ENCODE measurements at regions not wholly inside any gene's neighbourhood (a gene's known extent, or its start where the extent isn't known, plus 50 kb on each side); places are given as distances from the start of the nearest gene placed in this dataset.

DNA sequence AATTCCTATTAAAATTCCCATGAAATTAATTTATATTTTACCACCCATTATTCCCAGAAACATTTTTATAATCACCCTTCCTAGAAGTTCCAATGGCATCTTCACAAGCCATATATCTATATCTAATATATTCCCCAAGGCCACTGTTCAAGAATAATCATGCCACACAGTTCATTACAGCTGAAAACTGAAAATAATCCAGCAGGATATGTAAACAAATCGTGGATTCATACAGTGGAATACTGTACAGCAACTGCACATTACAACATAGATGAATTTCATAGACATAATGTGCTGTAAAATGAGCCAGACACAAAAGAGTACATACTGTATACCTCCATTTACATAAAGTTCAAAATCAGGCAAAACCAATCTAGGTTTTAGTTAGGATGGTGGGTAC lies 63.9 kb upstream of the SERPINE2 start:
- Mint-ChIP-seq H3K27me3 (ENCODE audit: unreplicated experiment) (no peaks in the 10 kb centered on the region), H3K27ac (ENCODE audit: unreplicated experiment) (peak overlapping the region; percentile 84), H3K9me3 (ENCODE audit: unreplicated experiment) (no peaks in the 10 kb centered on the region), H3K4me3 (ENCODE audit: unreplicated experiment) (no peak overlapping the region), H3K36me3 (ENCODE audit: unreplicated experiment) (no peaks in the 10 kb centered on the region), H3K4me1 (ENCODE audit: unreplicated experiment) (peaks cover 37% of the 10 kb centered on the region)
- DNase-seq (ENCODE audit: extremely low spot score, unreplicated experiment), result no peak
- TF ChIP-seq, protein P1, sequence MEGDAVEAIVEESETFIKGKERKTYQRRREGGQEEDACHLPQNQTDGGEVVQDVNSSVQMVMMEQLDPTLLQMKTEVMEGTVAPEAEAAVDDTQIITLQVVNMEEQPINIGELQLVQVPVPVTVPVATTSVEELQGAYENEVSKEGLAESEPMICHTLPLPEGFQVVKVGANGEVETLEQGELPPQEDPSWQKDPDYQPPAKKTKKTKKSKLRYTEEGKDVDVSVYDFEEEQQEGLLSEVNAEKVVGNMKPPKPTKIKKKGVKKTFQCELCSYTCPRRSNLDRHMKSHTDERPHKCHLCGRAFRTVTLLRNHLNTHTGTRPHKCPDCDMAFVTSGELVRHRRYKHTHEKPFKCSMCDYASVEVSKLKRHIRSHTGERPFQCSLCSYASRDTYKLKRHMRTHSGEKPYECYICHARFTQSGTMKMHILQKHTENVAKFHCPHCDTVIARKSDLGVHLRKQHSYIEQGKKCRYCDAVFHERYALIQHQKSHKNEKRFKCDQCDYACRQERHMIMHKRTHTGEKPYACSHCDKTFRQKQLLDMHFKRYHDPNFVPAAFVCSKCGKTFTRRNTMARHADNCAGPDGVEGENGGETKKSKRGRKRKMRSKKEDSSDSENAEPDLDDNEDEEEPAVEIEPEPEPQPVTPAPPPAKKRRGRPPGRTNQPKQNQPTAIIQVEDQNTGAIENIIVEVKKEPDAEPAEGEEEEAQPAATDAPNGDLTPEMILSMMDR (IDR thresholded peaks at IDR 0.05), result no peak

DNA sequence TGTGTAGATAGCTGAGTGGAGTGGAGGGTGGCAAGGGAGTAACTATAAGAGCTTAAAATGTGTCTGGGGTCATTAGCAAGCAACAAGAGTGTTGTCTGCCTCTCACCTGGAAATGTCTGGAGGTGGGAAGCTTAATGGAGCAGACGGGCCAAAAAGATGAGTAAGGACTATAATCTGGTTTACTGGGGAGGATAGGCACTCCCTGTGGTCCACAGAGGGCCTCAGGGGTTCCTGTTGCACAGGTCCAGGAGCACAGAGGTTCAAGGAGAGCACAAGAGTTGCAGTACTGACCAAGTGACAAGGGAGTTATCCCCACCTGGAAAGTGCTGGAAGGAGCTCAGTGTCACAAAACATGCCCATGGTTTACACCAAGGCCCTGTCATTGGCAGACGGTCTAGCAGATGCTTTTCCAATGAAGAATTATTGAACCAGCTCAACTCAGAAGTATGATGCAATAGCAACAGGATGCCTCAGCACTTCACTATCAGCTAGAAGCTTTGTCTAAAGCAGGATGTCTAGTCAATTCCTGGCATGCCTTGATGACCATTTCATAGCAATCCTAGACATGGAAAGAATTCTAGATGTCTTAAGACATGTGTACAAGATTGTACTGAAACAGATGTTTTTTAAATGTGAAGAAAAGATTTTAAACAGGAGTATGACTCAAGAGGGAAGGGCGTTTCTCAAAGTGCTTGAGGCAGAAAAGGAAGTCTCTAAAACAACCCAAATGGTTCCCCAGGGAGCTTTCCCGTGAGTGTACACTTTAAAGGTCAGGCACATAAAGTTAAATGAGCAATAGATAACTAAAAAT lies 62.9 kb upstream of the SERPINE2 start:
- Mint-ChIP-seq H3K27ac (ENCODE audit: unreplicated experiment) (peak overlapping the region; percentile 84), H3K9me3 (ENCODE audit: unreplicated experiment) (peaks cover 4% of the 10 kb centered on the region), H3K4me3 (ENCODE audit: unreplicated experiment) (no peak overlapping the region), H3K36me3 (ENCODE audit: unreplicated experiment) (no peaks in the 10 kb centered on the region), H3K27me3 (ENCODE audit: unreplicated experiment) (no peaks in the 10 kb centered on the region), H3K4me1 (ENCODE audit: unreplicated experiment) (peaks cover 37% of the 10 kb centered on the region)
- no peak for DNase-seq (ENCODE audit: extremely low spot score, unreplicated experiment)
- TF ChIP-seq, protein P1 (IDR thresholded peaks at IDR 0.05), result no peak

DNA sequence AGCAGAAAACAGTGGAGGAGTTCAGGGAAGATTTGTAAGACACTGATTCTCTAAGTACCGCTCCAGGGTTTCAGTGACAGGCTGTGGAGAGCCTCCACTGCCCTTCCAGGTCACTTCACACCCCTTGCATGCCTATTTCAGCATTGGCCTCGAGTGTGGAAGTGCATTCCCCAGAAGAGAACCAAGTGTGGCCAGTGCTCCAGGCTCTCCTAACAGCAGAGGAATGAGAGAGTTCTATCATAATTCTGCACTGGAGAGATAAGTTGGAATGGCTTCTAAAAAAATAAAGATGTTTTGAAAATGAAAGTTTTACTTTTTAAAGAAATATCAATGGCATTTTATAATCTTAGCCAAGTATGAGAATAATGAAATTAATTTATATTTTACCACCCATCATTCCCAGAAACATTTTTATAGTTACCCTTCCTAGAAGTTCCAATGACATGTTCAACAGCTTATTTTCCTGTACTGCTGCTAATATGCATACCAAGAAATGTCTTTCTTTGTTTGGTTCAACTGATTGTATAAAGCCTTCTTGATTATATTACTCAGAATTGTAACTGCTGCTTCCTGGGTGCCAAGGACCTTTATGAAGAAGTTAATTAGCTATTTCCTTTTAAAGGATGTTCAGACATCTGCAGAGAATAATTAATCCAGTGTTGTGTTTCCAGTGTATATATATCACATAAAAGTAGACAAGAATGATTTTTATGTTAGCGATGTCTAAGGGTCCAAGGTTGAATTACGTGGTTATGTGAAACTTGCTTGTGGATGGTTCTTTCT lies 61.0 kb upstream of the SERPINE2 start:
- peaks cover 37% of the 10 kb centered on the region for H3K4me1 Mint-ChIP-seq (ENCODE audit: unreplicated experiment)
- TF ChIP-seq, protein P1 (IDR thresholded peaks at IDR 0.05), result no peak
- no peak overlapping the region for H3K4me3 Mint-ChIP-seq (ENCODE audit: unreplicated experiment)
- peak overlapping the region; percentile 45 for H3K27ac Mint-ChIP-seq (ENCODE audit: unreplicated experiment)
- DNase-seq (ENCODE audit: extremely low spot score, unreplicated experiment), result no peak
- no peaks in the 10 kb centered on the region for H3K36me3 Mint-ChIP-seq (ENCODE audit: unreplicated experiment)
- H3K27me3 Mint-ChIP-seq (ENCODE audit: unreplicated experiment), result no peaks in the 10 kb centered on the region
- peaks cover 12% of the 10 kb centered on the region for H3K9me3 Mint-ChIP-seq (ENCODE audit: unreplicated experiment)

DNA sequence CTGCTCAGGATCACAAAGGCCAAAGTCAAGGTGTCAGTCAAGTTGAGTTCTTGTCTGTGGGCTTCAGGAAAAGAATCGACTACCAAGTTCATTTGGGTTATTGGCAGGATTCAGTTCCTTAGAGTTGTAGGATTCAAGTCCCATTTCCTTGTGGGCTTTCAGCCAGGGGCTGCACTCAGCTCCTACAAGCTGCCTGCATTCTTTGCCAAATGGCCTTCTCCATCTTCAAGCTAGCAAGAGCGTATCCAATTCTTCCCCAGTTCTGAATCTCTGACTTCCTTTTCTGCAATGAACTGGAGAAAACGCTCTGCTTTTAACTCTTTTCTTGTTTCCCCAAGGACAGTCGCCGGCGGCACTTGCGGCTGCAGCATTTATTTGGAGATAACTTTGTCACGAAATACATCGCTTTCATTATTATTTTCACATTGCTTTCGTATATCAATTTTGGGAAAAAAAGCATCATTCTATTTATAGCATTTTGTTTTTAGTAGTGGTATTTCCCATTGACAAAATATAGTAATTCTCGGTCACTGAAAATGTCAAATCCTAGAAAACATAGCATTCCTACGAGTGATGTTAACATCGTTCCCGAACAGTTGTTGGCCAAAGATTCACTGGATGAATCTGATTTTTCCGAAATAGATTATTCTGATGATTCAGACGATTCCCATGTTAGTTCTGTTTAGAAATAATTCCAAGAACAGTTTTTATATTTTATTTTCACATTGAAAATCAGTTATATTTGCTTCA lies 59.6 kb upstream of the SERPINE2 start:
- H3K27me3 Mint-ChIP-seq (ENCODE audit: unreplicated experiment), result no peaks in the 10 kb centered on the region
- no peaks in the 10 kb centered on the region for H3K36me3 Mint-ChIP-seq (ENCODE audit: unreplicated experiment)
- TF ChIP-seq, protein P1 (IDR thresholded peaks at IDR 0.05), result no peak
- no peak overlapping the region for H3K27ac Mint-ChIP-seq (ENCODE audit: unreplicated experiment)
- H3K9me3 Mint-ChIP-seq (ENCODE audit: unreplicated experiment), result peaks cover 12% of the 10 kb centered on the region
- no peak for DNase-seq (ENCODE audit: extremely low spot score, unreplicated experiment)
- H3K4me1 Mint-ChIP-seq (ENCODE audit: unreplicated experiment), result peaks cover 33% of the 10 kb centered on the region
- no peak overlapping the region for H3K4me3 Mint-ChIP-seq (ENCODE audit: unreplicated experiment)
